ENCODE measurements at regions not wholly inside any gene's neighbourhood (a gene's known extent, or its start where the extent isn't known, plus 50 kb on each side); places are given as distances from the start of the nearest gene placed in this dataset.

GRCh38 chr12:123071099-123071800 lies 79.6 kb downstream of the PITPNM2 start:
- H3K27me3 Mint-ChIP-seq (ENCODE audit: low read depth, unreplicated experiment) = no peaks in the 10 kb centered on the region
- peaks cover 90% of the 10 kb centered on the region for H4K20me1 ChIP-seq (ENCODE audit: insufficient read depth, low read length)

GRCh38 chr12:123070267-123071081 lies 80.4 kb downstream of the PITPNM2 start:
- no peak for DNase-seq (ENCODE audit: low read depth)
- H2AFZ ChIP-seq (ENCODE audit: low read depth, low read length) = no peak overlapping the region
- peaks cover 11% of the 10 kb centered on the region for H3K27me3 ChIP-seq (ENCODE audit: insufficient read depth, low read length)
- Mint-ChIP-seq H3K36me3 (ENCODE audit: low read depth, unreplicated experiment) (peaks cover 7% of the 10 kb centered on the region), H3K4me3 (ENCODE audit: unreplicated experiment) (no peak overlapping the region), H3K4me1 (ENCODE audit: low read depth, unreplicated experiment) (peaks cover 9% of the 10 kb centered on the region), H3K27me3 (ENCODE audit: low read depth, unreplicated experiment) (no peaks in the 10 kb centered on the region), H3K9me3 (ENCODE audit: unreplicated experiment) (peaks cover 2% of the 10 kb centered on the region), H3K27ac (ENCODE audit: unreplicated experiment) (no peak overlapping the region)
- TF ChIP-seq EZH2 (IDR thresholded peaks at IDR 0.05; ENCODE audit: insufficient read depth, low read length) = no peak
- no peak for TF ChIP-seq CTCF (IDR thresholded peaks at IDR 0.05; ENCODE audit: insufficient read depth, low read depth, low read length)
- FAIRE-seq = no peak
- no peaks in the 10 kb centered on the region for H3K79me2 ChIP-seq (ENCODE audit: insufficient read depth, low read length)
- peaks cover 4% of the 10 kb centered on the region for H3K4me1 ChIP-seq (ENCODE audit: insufficient read depth, low read length)
- no peak overlapping the region for H3K4me2 ChIP-seq (ENCODE audit: low read length)
- H3K36me3 ChIP-seq (ENCODE audit: insufficient read depth, low read length) = no peaks in the 10 kb centered on the region
- H3K9ac ChIP-seq (ENCODE audit: low read length) = no peak overlapping the region
- H4K20me1 ChIP-seq (ENCODE audit: insufficient read depth, low read length) = peaks cover 90% of the 10 kb centered on the region
- no peak overlapping the region for H3K4me3 ChIP-seq (ENCODE audit: insufficient read depth, low read depth, low read length)
- H3K27ac ChIP-seq (ENCODE audit: low read depth, low read length) = no peak overlapping the region
- H3K9me3 ChIP-seq (ENCODE audit: insufficient read depth, low read depth, low read length) = no peaks in the 10 kb centered on the region

More at GRCh38 chr12:123071099-123071800, 79.6 kb downstream of the PITPNM2 start:
- no peak for FAIRE-seq
- Histone ChIP-seq H3K4me2 (ENCODE audit: low read length) (no peak overlapping the region), H3K4me1 (ENCODE audit: insufficient read depth, low read length) (peaks cover 11% of the 10 kb centered on the region), H3K79me2 (ENCODE audit: insufficient read depth, low read length) (no peaks in the 10 kb centered on the region), H3K27ac (ENCODE audit: low read depth, low read length) (no peak overlapping the region), H3K36me3 (ENCODE audit: insufficient read depth, low read length) (no peaks in the 10 kb centered on the region), H3K27me3 (ENCODE audit: insufficient read depth, low read length) (peaks cover 11% of the 10 kb centered on the region), H3K9ac (ENCODE audit: low read length) (no peak overlapping the region), H3K9me3 (ENCODE audit: insufficient read depth, low read depth, low read length) (no peaks in the 10 kb centered on the region), H2AFZ (ENCODE audit: low read depth, low read length) (no peak overlapping the region), H3K4me3 (ENCODE audit: insufficient read depth, low read depth, low read length) (no peak overlapping the region)
- Mint-ChIP-seq H3K36me3 (ENCODE audit: low read depth, unreplicated experiment) (peaks cover 5% of the 10 kb centered on the region), H3K27ac (ENCODE audit: unreplicated experiment) (no peak overlapping the region), H3K4me3 (ENCODE audit: unreplicated experiment) (no peak overlapping the region), H3K9me3 (ENCODE audit: unreplicated experiment) (peaks cover 2% of the 10 kb centered on the region), H3K4me1 (ENCODE audit: low read depth, unreplicated experiment) (peaks cover 13% of the 10 kb centered on the region)
- no peak for DNase-seq (ENCODE audit: low read depth)
- TF ChIP-seq CTCF (IDR thresholded peaks at IDR 0.05; ENCODE audit: insufficient read depth, low read depth, low read length) = no peak
- no peak for TF ChIP-seq EZH2 (IDR thresholded peaks at IDR 0.05; ENCODE audit: insufficient read depth, low read length)

Measured in astrocyte (in vitro differentiated cells and primary cell).